ENCODE measurements at regions not wholly inside any gene's neighbourhood (a gene's known extent, or its start where the extent isn't known, plus 50 kb on each side); places are given as distances from the start of the nearest gene placed in this dataset.
"Not testable (repeated sequence)": the region's sequence is repeated elsewhere in the genome, so short reads cannot be mapped to it uniquely, and the experiment has no call there.

DNA sequence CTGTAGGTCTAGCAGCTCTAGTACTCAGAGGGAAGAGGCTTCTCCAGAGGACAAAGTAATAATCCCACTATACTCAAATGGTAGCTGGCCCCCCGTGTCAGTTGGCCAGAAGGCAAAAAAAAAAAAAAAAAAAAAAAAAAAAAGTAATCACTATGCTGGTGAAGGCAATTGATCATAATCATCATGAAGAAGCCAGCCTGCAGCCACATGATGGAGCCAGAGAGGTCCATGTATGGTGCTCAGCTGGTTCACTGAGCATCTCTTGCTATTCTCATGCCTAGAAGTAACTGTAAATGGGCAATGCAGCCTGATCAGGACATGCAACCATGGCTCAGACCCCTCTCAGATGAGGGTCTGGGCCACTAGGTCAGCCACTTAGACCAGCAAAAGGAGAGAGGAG is 378.8 kb downstream of the MED13L start:
- DNase-seq (ENCODE audit: low read depth in 4 of 4, low spot score in 2 of 4) = no peak

DNA sequence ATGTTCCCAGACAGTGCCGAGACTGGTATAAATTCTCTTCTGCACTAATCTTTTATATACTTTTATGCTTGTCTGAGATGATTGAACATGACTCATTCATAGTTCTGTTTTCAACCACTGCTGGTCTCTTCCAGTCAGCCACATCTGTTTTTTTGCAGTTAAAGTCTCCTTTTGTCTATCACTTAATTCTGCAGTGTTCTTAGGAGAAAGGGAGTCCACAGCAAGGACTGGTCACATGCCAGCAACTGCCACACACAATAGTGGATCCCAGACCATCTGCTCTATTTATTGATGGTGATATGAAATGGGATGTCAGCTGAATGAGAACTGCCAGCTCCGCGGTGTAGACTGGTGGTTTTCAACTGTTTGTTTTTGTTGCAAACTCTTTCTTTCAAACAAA is 379.8 kb downstream of the MED13L start:
- DNase-seq (ENCODE audit: low read depth in 4 of 4, low spot score in 2 of 4) = no peak

DNA sequence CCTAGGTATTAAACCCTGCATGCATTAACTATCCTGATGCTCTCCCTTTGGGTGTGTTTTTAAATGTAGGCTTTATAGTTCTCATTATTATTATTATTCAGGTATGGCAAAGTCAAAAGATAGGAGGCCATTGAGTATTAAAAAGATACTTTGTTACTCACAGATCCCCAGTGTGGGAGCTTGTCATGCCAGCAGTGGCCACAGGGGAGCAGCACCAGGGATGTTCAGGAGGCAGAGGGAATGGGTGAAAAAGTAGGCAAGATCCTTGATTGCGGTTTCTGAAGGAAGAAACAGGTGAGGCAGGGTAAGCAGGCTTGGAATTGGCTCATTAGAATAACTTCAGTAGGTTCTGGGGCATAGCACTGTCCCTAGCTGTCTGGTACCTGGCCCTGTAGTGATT is 382.2 kb downstream of the MED13L start:
- DNase-seq (ENCODE audit: low read depth in 4 of 4, low spot score in 2 of 4) = no peak

DNA sequence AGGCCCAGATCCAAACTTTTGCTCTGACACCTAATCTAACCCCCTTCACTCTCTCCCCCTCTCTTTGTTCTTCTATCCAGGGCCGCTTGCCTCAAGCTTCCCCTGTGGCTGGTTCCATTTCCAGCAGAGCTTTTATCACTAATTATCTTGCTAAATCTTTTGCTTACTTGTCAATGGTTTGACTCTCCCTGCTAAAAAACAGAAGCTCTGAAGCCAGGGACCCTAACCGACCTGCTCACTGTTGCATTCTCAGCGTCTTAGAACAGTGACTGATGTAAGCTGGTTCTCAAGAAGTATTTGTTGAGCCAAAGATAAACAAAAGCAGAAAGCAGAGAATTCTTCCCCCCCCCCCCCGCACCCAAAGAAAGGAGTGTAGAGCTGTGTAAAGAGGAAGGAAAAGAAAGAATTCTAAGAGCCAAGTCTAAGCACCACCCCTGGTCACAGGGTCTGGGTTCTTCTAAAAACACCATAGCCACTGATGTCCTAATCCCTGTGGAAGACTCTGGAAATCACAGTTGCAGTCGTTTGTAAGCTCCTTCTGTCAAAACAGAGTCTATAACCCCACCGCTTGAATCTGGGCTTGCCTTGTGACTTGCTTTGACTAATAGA is 385.8 kb downstream of the MED13L start:
- DNase-seq (ENCODE audit: low read depth in 4 of 4, low spot score in 2 of 4) = no peak

DNA sequence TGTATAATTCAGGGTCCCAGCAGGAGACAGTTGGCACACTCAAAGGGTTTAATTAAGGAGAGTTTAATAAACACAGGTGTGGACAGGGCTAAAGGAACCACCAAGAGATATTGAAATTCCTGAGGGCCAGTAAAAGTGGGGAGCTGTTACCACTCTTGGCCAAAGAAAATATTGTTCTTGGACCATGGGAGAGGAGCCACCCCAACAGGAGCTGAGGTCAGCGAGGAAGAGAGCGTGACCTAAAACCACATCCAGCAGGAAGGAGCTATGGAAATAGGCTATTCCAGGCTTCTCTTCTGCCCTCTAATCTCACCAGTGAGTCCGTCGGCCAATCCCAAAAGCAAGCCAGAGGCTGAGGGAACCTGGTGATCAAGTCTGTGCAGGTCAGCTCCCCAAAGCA is 390.8 kb downstream of the MED13L start:
- DNase-seq (ENCODE audit: low read depth in 4 of 4, low spot score in 2 of 4) = no peak

DNA sequence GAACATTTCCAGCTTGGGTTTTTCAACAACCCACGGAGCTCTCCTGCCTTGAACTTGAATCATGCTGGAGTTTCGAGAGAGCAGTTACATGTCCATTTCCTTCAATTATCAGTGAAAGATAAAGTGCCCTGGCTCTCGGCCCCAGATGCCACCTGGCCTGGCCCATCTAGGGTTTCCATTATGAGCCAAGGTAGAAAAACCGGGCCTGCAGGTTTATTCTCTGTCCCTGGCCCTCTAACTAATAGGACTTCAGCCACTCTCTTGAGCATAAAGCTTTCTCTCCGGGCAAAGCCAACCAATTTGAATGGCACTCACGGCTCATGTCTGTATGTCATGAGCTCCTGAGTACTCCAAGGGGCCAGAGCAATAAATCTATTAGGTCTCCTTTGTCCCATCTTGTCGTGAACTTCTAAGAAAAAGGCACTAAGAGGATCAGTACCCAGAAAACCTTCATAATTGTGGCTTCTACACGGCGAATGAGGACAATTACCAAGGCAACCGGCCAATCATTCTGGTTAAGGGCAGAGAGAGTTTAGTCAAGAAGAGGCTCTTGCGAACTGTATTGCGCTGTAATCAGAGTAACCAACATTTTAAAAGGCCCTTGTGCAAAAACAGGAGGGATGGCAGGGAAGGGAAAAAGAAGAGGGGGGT is 392.3 kb downstream of the MED13L start:
- DNase-seq (ENCODE audit: low read depth in 4 of 4, low spot score in 2 of 4) = no peak

DNA sequence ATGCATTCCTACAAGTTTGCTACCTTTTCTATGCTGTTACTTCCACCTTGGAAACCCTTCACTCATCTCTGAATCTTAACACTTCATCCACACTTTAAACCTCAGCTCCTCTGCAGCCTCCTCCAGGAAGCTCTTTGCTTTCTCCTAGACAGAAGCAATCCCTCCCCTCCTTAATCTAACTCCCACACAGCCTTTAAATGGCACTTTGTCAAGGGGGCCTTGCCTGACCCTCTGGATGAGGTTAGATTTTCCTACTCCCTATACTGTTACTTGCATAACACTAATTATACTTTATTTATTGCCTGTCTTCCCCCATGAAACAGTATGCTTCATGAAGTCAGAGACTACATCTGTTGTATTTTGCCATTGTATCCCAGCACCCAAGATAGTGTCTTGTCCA is 394.6 kb downstream of the MED13L start:
- no peak for DNase-seq (ENCODE audit: low read depth in 4 of 4, low spot score in 2 of 4)

DNA sequence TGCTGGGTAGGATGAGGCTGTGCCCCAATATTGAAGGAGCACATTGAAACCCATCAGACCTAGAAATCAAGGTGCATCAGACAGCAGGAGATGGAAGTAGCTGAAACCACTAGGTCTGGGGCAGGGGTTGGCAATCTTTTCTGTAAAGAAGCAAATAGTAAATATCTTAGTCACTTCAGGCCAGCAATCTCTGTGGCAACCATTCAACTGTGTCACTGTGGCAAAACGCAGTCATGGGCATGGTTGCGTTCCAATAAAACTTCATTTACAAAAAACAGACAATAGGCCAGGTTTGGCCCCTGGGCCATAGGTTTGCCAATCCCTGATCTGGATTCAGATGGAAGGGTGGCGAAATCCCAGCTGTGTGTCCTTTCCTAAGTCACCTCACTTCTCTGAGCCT is 397.3 kb downstream of the MED13L start:
- DNase-seq (ENCODE audit: low read depth in 4 of 4, low spot score in 2 of 4) = no peak

DNA sequence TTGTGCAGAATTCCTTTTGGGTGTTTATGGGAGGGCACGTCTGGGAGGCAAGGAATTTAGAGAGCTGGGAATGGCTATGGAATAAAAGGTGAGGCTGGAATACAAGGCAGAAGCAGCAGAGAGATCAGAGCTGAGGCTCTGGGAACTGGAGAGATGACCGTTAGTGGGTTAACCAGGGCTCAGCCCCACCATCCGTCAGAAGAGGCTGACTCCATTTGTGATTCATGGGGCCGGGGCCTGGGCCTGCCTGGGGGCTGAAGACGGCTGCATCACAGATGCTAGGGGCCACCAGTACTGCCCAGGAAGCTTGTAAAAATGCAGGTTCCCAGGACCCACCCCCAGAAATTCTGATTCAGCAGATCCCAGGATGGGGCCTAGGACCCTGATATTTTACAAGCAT is 398.1 kb downstream of the MED13L start:
- DNase-seq (ENCODE audit: low read depth in 4 of 4, low spot score in 2 of 4) = no peak

DNA sequence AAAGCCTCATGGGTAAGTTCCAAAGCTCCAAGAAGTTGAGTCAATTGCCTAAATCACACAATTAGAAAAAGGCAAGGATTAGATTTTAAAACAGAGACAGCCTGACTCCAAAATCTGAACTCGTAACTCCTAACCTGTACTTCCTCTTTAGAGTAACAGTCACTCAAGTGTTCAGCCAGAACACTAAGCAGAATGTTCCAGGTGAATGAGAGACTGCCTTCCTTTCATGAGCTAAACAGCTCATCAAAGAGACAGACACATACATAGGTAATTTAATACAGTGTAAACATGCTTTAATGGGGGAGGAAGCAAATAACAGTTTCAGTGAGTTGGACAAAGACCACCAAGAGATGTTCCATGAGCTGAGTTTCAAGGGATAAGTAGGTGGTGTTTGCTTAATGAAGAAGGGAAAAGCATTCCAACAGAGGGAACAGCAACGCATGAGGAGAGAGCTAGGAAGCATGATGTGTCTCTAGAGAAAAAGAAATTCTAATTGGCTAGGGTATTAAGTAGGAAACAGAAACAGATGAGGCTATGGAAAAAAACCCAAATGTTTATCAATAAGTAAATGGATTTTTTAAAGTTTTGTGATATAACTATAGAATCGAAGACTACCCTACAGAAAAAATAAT is 403.9 kb downstream of the MED13L start:
- no peak for DNase-seq (ENCODE audit: low read depth in 4 of 4, low spot score in 2 of 4)

DNA sequence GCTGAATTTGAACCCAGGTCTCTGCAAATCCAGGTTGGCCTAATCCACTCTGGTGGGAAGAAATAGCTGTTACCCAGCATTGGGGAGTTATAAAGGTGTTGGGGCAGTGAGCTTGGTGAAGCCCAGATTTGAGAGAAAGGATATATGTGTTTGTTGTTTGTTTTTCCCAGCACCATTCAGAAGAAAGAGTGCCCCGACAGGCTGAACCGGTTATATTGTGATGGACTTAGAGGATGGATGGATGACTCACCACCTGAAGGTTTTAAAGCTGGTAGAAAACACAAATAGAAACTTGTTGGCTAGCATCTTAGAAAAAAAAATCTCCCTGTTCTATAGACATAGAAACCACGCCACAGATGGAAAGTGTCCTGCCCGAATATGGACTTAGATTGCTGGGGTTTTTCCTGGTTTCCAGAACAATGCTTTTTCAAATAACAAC is 404.6 kb downstream of the MED13L start:
- DNase-seq (ENCODE audit: low read depth in 4 of 4, low spot score in 2 of 4) = no peak

DNA sequence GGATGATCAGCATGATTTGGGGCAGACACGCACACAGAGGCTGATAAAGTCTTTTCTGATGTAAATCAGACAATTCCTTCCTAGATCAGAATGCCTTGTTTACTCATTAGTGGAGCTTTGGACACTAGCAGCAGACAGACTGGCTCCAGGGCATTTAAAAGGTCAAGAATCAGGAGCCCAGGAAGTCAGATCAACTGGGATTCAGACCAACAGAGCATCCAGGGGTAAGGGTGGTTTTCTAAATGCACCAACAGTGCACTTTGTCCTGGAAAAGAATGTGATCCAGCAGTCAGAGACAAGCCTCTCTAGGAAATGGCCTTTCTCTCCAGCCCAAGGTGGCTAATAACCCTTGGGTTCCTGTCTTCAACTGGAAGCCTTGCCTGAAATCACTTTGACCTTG is 405.3 kb downstream of the MED13L start:
- DNase-seq (ENCODE audit: low read depth in 4 of 4, low spot score in 2 of 4) = no peak

DNA sequence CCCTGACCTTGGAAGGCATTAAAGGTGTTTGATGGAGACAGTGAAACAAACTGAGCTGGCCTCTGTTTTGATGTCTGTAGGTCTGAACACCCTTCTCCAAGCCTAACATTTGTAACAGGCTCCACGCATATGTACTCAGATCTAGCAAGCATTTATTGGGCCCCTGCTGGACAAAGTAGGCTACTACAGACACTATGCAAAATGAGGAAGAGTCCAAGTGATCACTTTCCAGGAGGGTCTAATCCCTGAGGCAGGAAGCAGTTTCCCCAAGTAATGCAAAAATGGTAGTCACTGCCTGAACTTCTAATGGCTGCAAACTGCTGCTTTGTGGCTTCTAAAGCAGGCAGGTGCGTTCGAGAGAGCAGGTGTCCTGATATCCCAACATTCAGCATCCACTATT is 405.8 kb downstream of the MED13L start:
- DNase-seq (ENCODE audit: low read depth in 4 of 4, low spot score in 2 of 4) = no peak

DNA sequence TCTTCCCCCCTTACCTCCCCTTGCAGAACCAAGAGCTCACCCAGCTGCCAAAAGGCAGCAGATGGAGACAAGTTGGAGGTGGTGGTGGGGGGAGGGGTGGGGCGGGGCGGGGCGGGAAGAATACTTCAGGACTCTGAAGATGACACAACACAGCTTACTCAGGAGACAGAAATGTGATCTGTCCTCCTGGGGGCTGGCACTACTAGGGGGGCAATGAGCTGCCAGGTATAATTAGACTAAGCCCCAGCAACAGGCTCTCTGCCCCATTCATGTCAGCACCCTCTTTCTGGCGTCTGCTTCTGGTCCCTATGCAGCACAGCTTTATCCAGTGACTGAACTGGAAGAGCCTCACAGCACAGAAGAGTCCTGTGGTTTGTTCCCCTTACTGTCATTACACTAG is 407.0 kb downstream of the MED13L start:
- no peak for DNase-seq (ENCODE audit: low read depth in 4 of 4, low spot score in 2 of 4)

DNA sequence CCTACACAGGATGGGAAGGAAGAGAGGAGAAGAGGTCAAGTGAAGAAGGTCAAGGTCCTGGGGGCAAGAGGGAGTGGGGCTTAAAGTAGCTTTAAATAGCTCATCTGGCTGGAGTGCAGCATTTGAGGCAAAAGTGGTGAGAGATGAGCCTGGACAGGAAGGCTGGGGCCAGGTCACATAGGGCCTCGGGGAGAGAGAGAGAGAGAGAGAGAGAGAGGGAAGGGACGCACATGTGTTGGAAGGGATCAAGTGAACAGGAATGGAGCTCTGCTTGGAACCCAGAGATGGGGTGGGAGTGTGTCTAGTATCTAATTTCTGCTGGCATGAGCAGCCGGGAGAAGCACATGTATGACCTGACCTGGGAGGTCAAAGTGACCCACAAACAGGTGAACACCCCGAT is 407.5 kb downstream of the MED13L start:
- DNase-seq (ENCODE audit: low read depth in 4 of 4, low spot score in 2 of 4) = no peak

DNA sequence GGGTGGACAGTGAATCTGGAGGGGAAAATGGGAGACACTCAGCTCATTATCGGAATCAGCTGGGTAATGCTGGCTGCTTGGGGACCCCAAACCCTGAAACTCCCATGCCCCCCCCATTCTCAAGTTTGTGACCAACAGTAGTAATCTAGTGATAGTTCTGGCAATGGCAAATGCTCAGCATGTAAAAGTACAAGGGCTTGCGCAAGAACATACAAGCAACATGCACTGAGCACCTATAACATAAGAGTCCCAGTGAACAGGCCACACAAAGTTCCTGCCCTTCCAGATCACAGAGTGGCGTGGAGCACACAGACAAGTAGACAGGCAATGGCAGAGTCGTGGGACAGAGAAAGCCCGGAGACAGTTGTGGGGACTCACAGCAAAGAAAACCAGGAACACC is 407.9 kb downstream of the MED13L start:
- DNase-seq (ENCODE audit: low read depth in 4 of 4, low spot score in 2 of 4) = no peak

DNA sequence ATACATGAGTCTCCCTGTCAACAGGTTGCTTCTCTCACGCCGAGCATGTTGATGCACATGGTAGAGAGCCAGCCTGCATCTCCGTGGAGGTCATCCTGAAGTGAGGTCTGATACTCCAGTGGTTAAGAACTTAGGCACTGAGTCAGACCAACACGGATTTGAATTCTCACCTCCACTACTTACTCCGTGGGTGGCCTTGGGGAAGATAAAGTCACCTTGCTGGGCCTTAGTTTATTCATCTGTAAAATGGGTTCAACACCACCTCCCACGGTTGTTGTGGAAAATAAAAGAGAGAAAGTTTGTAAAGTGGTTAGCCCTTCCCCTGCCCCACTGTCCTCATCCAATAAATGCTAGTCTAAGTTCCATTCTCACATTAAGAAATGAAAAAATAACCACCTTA is 408.9 kb downstream of the MED13L start:
- no peak for DNase-seq (ENCODE audit: low read depth in 4 of 4, low spot score in 2 of 4)

DNA sequence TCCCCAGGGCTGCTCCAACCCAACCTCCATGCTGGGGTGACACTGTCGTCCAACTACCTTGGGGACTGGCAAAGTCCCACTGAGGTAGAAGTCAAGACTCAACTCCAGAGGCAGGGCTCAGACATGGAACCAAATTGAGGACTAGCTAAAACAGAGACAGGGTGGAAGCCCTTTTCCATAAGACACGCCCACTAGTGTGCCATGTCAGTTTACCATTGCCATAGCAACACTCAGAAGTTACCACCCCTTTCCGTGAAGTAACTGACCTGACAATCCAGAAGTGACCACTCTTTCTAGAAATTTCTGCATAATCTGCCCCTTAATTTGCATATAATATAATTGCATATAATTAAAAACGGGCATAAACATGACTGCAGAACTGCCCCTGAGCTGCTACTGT is 409.6 kb downstream of the MED13L start:
- no peak for DNase-seq (ENCODE audit: low read depth in 4 of 4, low spot score in 2 of 4)

DNA sequence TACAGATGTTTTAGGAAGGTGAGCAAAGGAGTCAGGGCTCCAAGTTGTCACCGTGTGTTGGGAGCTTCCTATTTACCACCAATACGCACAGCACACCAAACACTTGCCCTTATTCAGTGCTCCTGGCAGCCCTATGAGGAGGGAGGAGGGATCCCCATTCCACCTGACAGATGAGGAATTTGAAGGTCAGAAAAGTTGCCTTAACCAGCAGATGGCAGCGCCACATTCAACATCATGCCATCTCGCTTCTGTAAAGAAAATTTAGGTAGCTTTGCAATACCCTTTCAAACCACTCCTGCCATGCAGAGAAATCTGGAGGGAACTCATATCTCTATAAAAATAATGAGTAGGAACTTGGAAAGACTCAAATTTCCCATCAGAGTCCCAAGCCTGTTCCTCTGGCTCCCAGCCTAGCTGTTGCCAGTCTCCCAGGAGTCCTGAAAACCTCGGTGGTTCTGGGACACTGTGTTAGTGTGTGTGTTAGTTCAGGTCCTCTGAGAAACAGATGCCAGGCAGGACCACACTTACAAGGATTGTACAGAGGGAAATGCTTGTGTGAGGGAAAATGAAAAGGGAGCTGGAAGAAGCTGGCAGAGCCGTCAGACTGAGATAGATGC is 410.5 kb downstream of the MED13L start:
- DNase-seq (ENCODE audit: low read depth in 4 of 4, low spot score in 2 of 4) = no peak

DNA sequence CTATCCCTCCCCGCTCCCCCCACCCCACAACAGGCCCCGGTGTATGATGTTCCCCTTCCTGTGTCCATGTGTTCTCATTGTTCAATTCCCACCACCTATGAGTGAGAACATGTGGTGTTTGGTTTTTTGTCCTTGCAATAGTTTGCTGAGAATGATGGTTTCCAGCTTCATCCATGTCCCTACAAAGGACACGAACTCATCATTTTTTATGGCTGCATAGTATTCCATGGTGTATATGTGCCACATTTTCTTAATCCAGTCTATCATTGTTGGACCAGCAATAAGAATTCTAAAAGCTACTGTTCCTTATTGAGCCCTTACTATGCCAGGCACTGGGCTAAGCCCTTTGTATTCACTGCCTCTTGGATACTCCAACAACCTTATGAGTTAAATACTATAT is 411.2 kb downstream of the MED13L start:
- DNase-seq (ENCODE audit: low read depth in 4 of 4, low spot score in 2 of 4) = not testable (repeated sequence)

DNA sequence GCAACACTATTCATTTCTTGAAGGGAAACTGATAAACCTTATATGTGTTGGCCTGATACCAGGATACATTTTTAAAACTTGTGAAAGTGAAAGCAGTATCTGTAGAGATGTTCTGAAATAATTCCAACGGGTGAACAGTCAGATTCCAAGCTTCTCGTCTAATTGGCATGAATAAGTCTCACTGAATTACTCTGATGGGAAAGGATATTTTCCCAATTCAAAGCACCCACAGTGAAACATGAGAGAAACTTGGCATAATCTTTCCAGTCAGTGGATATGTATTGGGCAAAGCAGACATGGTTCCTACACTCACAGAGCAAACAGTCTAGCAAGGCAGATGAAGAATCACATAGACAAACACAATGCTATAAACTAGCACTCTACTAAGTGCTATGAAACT is 413.1 kb downstream of the MED13L start:
- DNase-seq (ENCODE audit: low read depth in 4 of 4, low spot score in 2 of 4) = no peak

DNA sequence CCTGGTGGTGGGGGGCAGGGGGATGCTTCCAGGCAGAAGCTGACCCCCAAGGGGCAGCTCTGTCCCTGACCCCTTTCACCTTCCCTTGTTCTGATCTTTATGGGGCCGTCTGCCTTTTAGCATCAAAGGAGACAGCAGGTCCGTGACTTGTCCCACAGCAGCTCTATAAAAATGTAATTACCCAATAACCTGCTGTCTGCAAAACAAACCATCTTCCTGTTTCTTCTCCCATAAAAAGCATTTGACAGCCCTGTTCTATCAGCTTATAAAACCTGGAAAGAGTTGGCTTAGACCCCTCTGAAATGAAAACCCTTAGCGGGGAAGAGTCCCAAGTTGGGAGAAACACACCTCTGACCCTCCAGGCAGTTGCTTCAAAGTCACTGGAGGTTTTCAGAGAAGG is 416.9 kb downstream of the MED13L start:
- no peak for DNase-seq (ENCODE audit: low read depth in 4 of 4, low spot score in 2 of 4)
